ENCODE measurements at regions not wholly inside any gene's neighbourhood (a gene's known extent, or its start where the extent isn't known, plus 50 kb on each side); places are given as distances from the start of the nearest gene placed in this dataset.

GRCh38 chrX:25531096-25531495 is 515.3 kb upstream of the ARX start:
- ATAC-seq (no peak), DNase-seq (no peak)
- H3K36me3 ChIP-seq (ENCODE audit: low read depth, low read length): no peaks in the 10 kb centered on the region
- CTCF ChIA-PET: no interaction called here
- no peak overlapping the region for H3K9ac ChIP-seq (ENCODE audit: low read length)
- H3K4me2 ChIP-seq (ENCODE audit: low read length): no peak overlapping the region
- intact Hi-C loops (cut with micrococcal nuclease): no loop called here
- BruUV-seq (replicated peaks): no TSS peak
- no peaks in the 10 kb centered on the region for H3K27me3 ChIP-seq (ENCODE audit: low read length)
- H3K9me2 ChIP-seq (replicated peaks; ENCODE audit: low read length): no peaks in the 10 kb centered on the region
- no peak overlapping the region for H3K4me3 ChIP-seq (ENCODE audit: low read length)
- TF ChIP-seq CTCF (conservative IDR thresholded peaks at IDR 0.05; ENCODE audit: low read depth, low read length) (no peak), EZH2 (IDR thresholded peaks at IDR 0.05; ENCODE audit: low read length, unreplicated experiment) (no peak), EZH2phosphoT487 (IDR thresholded peaks at IDR 0.05; ENCODE audit: borderline replicate concordance, low read length) (no peak)
- H3K4me1 ChIP-seq (ENCODE audit: insufficient read depth, low read length): no peaks in the 10 kb centered on the region
- H4K20me1 ChIP-seq (ENCODE audit: low read length): no peaks in the 10 kb centered on the region
- no peaks in the 10 kb centered on the region for H3K9me3 ChIP-seq (ENCODE audit: low read length)
- H3K79me2 ChIP-seq (ENCODE audit: low read length): no peaks in the 10 kb centered on the region
- POLR2A ChIA-PET (ENCODE audit: unreplicated experiment): no interaction called here
- H2AFZ ChIP-seq (ENCODE audit: low read length): no peak overlapping the region
- H3F3A ChIP-seq (ENCODE audit: low read length, unreplicated experiment): no peaks in the 10 kb centered on the region
- no peak overlapping the region for H3K27ac ChIP-seq (ENCODE audit: low read length)

DNA sequence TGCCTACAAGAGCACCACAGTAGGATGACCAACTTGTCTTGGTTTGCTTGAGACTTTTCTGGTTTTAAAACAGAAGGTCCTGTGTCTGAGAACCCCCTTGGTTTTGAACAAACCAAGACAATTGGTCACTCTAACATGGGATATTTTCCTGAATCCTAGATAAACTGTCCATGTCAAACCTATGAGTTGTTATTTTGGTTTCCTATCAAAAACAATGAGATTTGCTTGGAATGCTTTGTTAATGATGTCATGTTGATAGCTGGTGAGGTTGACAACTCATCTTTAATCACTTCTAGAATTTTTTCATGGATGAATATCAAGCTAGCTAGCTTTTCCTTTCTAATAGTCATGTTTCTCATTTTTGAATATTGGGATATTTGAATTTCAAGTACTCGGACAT is 518.3 kb upstream of the ARX start:
- intact Hi-C loops (cut with micrococcal nuclease): no loop called here

More for the DNA sequence above, 518.3 kb upstream of the ARX start:
- DNase-seq (no peak), ATAC-seq (no peak)
- no peaks in the 10 kb centered on the region for H3K27me3 ChIP-seq (ENCODE audit: low read length)
- H3K27ac ChIP-seq (ENCODE audit: low read length): no peak overlapping the region
- H3K4me1 ChIP-seq (ENCODE audit: insufficient read depth, low read length): no peaks in the 10 kb centered on the region
- no peak overlapping the region for H3K4me3 ChIP-seq (ENCODE audit: low read length)
- no peak overlapping the region for H2AFZ ChIP-seq (ENCODE audit: low read length)
- ChIA-PET CTCF (no interaction called here), POLR2A (ENCODE audit: unreplicated experiment) (no interaction called here)
- no peaks in the 10 kb centered on the region for H3K9me3 ChIP-seq (ENCODE audit: low read length)
- no peaks in the 10 kb centered on the region for H4K20me1 ChIP-seq (ENCODE audit: low read length)
- no peaks in the 10 kb centered on the region for H3K36me3 ChIP-seq (ENCODE audit: low read depth, low read length)
- no peaks in the 10 kb centered on the region for H3K79me2 ChIP-seq (ENCODE audit: low read length)
- TF ChIP-seq EZH2 (IDR thresholded peaks at IDR 0.05; ENCODE audit: low read length, unreplicated experiment) (no peak), CTCF (conservative IDR thresholded peaks at IDR 0.05; ENCODE audit: low read depth, low read length) (no peak), EZH2phosphoT487 (IDR thresholded peaks at IDR 0.05; ENCODE audit: borderline replicate concordance, low read length) (no peak)
- no peaks in the 10 kb centered on the region for H3K9me2 ChIP-seq (replicated peaks; ENCODE audit: low read length)
- H3F3A ChIP-seq (ENCODE audit: low read length, unreplicated experiment): no peaks in the 10 kb centered on the region
- H3K9ac ChIP-seq (ENCODE audit: low read length): no peak overlapping the region
- no TSS peak for BruUV-seq (replicated peaks)
- no peak overlapping the region for H3K4me2 ChIP-seq (ENCODE audit: low read length)
